22Rv1 (cell line): ENCODE measurements at regions not wholly inside any gene's neighbourhood (a gene's known extent, or its start where the extent isn't known, plus 50 kb on each side); places are given as distances from the start of the nearest gene placed in this dataset.
"Not testable (repeated sequence)": the region's sequence is repeated elsewhere in the genome, so short reads cannot be mapped to it uniquely, and the experiment has no call there.

Source experiments
- H3K27ac ChIP-seq: fragments of 450-650 bp; 2 replicates; pipeline ENCODE4 v1.5.1; 2017
- ZFX ChIP-seq: fragments of 450-650 bp; IDR thresholded peaks from 2 replicates; pipeline ENCODE4 v1.6.1; 2017; ENCODE audit warnings: antibody characterized with exemption, borderline replicate concordance
- TF ChIP-seq, protein P1 (sequence below): fragments of 450-650 bp; IDR thresholded peaks from 2 replicates; pipeline ENCODE4 v1.5.1; 2017; ENCODE audit warnings: mild to moderate bottlenecking

- no peak overlapping the region for H3K27ac ChIP-seq
- TF ChIP-seq, protein P1, sequence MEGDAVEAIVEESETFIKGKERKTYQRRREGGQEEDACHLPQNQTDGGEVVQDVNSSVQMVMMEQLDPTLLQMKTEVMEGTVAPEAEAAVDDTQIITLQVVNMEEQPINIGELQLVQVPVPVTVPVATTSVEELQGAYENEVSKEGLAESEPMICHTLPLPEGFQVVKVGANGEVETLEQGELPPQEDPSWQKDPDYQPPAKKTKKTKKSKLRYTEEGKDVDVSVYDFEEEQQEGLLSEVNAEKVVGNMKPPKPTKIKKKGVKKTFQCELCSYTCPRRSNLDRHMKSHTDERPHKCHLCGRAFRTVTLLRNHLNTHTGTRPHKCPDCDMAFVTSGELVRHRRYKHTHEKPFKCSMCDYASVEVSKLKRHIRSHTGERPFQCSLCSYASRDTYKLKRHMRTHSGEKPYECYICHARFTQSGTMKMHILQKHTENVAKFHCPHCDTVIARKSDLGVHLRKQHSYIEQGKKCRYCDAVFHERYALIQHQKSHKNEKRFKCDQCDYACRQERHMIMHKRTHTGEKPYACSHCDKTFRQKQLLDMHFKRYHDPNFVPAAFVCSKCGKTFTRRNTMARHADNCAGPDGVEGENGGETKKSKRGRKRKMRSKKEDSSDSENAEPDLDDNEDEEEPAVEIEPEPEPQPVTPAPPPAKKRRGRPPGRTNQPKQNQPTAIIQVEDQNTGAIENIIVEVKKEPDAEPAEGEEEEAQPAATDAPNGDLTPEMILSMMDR, result no peak
- TF ChIP-seq ZFX, result no peak
These were observed 249.0 kb downstream of the SETD4 start for GRCh38 chr21:35811191-35811806.

DNA sequence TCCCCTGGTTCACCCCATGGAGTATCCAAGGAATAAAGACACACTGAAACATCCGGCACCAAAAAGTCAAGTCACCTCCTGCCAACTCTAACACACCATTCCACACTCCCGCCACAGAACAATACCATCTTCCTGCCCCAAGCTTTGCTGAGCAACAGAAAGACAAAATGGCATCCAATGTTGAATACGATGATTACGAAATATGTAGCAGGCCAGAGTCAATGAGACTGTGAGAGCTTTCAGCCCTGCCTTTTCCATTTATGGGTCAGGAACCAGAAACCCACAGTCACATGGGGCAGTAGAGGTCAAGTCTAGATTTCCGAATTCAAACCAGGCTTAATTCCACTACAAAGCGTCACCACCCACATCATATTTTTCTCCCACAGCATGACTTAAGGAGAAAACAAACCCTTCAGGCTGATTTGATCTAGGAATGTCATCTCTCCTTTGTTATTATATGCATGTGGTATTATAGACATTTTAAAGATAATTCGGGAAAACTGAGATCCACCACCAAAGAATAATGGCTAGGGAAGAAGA is 249.8 kb downstream of the SETD4 start:
- no peak overlapping the region for H3K27ac ChIP-seq
- TF ChIP-seq ZFX, result no peak
- TF ChIP-seq, protein P1, result no peak

- TF ChIP-seq, protein P1, result no peak
- TF ChIP-seq ZFX, result no peak
- no peak overlapping the region for H3K27ac ChIP-seq
These were observed 258.9 kb downstream of the SETD4 start for GRCh38 chr21:35801391-35801790.

DNA sequence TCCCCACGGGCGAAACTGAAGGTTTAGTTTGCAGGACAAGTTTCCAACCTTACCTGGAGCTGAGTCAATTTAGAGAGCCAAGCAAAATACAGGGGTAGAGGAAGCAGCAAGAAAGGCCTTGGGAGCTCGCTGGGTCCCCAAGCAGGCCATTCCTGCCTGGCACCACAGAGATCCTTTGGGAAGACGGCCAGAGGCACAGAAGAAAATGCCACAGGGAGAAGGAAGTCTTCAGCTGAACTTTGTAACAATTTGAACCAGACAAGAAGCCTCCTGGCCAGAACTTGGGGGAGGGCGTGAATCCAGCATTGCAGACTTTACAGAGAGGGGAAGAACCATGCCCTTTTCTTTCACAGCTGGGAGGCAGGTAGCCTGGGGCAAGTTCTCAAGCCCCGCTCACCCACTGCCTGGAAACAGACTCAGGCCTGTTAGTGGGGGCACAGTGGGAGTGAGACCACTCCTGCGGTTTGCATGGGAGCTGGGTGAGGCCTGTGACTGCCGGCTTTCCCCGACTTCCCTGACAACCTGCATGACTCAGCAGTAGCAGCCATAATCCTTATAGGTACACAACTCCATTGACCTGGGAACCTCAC is 259.4 kb downstream of the SETD4 start:
- H3K27ac ChIP-seq, result not testable (repeated sequence)

- H3K27ac ChIP-seq, result no peak overlapping the region
- TF ChIP-seq, protein P1, result no peak
- TF ChIP-seq ZFX, result no peak
These were observed 263.5 kb downstream of the SETD4 start for GRCh38 chr21:35796844-35797243.

DNA sequence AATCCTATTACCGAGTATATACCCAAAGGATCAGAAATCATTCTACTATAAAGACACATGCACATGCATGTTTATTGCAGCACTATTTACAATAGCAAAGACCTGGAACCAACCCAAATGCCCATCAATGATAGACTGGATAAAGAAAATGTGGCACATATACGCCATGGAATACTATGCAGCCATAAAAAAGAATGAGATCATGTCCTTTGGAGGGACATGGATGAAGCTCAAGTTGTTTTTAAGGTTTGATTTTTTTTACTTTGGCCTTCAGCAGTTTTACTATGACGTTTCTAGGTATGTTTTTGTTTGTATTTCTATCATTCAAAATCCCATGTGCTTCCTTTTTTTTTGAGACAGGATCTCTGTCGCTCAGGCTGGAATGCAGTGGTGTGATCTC is 265.8 kb downstream of the SETD4 start:
- H3K27ac ChIP-seq, result not testable (repeated sequence)

GRCh38 chr21:35792569-35793305 is 267.6 kb downstream of the SETD4 start:
- H3K27ac ChIP-seq, result no peak overlapping the region
- TF ChIP-seq ZFX, result no peak
- TF ChIP-seq, protein P1, result no peak

- no peak for TF ChIP-seq ZFX
- TF ChIP-seq, protein P1, result no peak
- H3K27ac ChIP-seq, result no peak overlapping the region
These were observed 268.6 kb downstream of the SETD4 start for GRCh38 chr21:35791541-35792325.
